GM20000 (cell line): ENCODE measurements at regions not wholly inside any gene's neighbourhood (a gene's known extent, or its start where the extent isn't known, plus 50 kb on each side); places are given as distances from the start of the nearest gene placed in this dataset.

Experiments
- DNase-seq: peaks from one replicate; pipeline ENCODE4 v3.0.0; 2012; ENCODE audit warnings: low spot score
- CTCF ChIP-seq: IDR thresholded peaks from 2 replicates; pipeline ENCODE4 v1.5.1; 2012; ENCODE audit warnings: mild to moderate bottlenecking, control low read depth; ENCODE audit errors: extremely low read depth, missing control alignments

GRCh38 chr2:205876127-205876526, 193.8 kb downstream of the NRP2 start:
- TF ChIP-seq CTCF, result no peak
- no peak for DNase-seq

- TF ChIP-seq CTCF, result no peak
- DNase-seq, result no peak
Observed at GRCh38 chr2:205872716-205873115, 190.4 kb downstream of the NRP2 start.

- no peak for DNase-seq
- no peak for TF ChIP-seq CTCF
Observed at GRCh38 chr2:205869439-205869838, 187.1 kb downstream of the NRP2 start.

GRCh38 chr2:205868773-205869333, 186.6 kb downstream of the NRP2 start:
- DNase-seq, result peak; percentile 18
- no peak for TF ChIP-seq CTCF

- TF ChIP-seq CTCF, result no peak
- DNase-seq, result no peak
Observed at GRCh38 chr2:205868053-205868452, 185.8 kb downstream of the NRP2 start.

GRCh38 chr2:205867371-205867770, 185.1 kb downstream of the NRP2 start:
- TF ChIP-seq CTCF, result no peak
- DNase-seq, result no peak

- TF ChIP-seq CTCF, result no peak
- DNase-seq, result no peak
Observed at GRCh38 chr2:205865905-205866441, 183.7 kb downstream of the NRP2 start.
